Esophagus muscularis mucosa (tissue), 3 donors: ENCODE measurements at regions not wholly inside any gene's neighbourhood (a gene's known extent, or its start where the extent isn't known, plus 50 kb on each side); places are given as distances from the start of the nearest gene placed in this dataset.

ENCODE experiments used
- CTCF ChIP-seq, 3 experiments: fragments of 200-600 bp in 2 of 3; fragments of 450-650 bp in 1 of 3; sonication (generic) in 2 of 3; IDR thresholded peaks; one replicate each; pipeline ENCODE4 v1.5.1; 2017 to 2019; ENCODE audit warnings: antibody characterized with exemption in 3 of 3, mild to moderate bottlenecking in 2 of 3, moderate library complexity in 1 of 3
- POLR2A ChIP-seq: fragments of 450-650 bp; IDR thresholded peaks from one replicate; pipeline ENCODE4 v1.6.1; 2017; ENCODE audit warnings: antibody characterized with exemption, moderate library complexity, mild to moderate bottlenecking, low read depth

- TF ChIP-seq CTCF (IDR thresholded peaks at IDR 0.05), result no peak
- TF ChIP-seq POLR2A, result no peak
These were observed 116.8 kb upstream of the WNT4 start for GRCh38 chr1:22259551-22260282.
